ENCODE measurements at regions not wholly inside any gene's neighbourhood (a gene's known extent, or its start where the extent isn't known, plus 50 kb on each side); places are given as distances from the start of the nearest gene placed in this dataset.

DNA sequence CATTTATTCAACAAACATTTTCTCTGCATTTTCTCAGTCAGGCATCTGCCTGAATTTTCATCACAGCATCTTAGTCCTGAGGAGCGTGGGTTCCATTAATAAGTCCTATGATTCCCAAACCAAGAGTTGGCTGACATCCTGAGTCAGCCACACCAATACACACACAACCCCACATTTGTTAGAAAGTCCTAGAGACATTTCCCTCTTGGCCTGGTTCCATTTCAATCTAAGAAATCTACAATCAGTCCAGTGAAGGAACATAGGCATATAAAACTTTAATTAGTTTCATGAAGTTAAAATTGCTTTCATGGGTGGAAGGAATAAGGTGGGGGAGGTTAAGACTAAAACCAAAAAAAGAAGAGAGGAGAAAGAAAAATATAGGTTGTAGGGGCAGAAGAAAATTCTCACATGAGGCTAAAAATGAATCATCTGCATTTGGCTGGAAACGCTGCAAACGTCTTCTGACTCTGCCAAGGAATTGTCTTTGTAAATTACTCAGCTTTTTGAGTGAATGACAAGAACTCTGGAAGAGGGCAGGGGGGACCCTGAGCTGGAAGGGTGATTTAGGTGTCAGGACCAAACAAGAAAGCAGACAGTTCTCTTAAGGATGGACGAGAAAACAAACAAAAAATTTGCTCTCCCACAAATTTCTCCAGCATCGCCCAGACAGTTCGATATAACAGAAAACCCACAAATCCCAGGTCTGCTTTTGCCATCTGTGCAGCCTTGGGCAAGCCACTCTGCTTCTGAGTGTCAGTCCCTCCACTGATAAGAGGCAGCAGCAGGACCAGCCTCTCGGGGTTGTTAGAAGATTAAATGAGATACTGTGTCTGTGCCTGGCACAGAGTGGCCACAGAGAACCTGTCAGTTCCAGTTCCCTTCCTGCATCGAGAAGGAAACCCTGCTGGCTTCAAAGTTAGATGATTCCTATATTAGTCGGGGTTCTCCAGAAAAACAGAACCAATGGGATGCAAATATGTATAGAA, 289.7 kb downstream of the CDK5RAP2 start:
- no peak for DNase-seq
- TF ChIP-seq POLR2A (IDR thresholded peaks at IDR 0.05) (no peak), POLR2AphosphoS5 (IDR thresholded peaks at IDR 0.05) (no peak)
- TF ChIP-seq, protein P1, sequence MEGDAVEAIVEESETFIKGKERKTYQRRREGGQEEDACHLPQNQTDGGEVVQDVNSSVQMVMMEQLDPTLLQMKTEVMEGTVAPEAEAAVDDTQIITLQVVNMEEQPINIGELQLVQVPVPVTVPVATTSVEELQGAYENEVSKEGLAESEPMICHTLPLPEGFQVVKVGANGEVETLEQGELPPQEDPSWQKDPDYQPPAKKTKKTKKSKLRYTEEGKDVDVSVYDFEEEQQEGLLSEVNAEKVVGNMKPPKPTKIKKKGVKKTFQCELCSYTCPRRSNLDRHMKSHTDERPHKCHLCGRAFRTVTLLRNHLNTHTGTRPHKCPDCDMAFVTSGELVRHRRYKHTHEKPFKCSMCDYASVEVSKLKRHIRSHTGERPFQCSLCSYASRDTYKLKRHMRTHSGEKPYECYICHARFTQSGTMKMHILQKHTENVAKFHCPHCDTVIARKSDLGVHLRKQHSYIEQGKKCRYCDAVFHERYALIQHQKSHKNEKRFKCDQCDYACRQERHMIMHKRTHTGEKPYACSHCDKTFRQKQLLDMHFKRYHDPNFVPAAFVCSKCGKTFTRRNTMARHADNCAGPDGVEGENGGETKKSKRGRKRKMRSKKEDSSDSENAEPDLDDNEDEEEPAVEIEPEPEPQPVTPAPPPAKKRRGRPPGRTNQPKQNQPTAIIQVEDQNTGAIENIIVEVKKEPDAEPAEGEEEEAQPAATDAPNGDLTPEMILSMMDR (IDR thresholded peaks at IDR 0.05 in 8 of 11, conservative IDR thresholded peaks at IDR 0.05 in 3 of 11) = no peak
- H3K27me3 ChIP-seq (replicated peaks in 1 of 7) = peaks cover 0 to 4% (median 0%) of the 10 kb centered on the region in 7 donors
- no peaks in the 10 kb centered on the region for H3K9me3 ChIP-seq
- intact Hi-C loops (cut with DNase I; ENCODE audit: low total_unique reads) = no loop called here
- no peaks in the 10 kb centered on the region for H3K36me3 ChIP-seq
- no peak overlapping the region for H3K27ac ChIP-seq
- no peaks in the 10 kb centered on the region for H3K4me1 ChIP-seq
- H3K4me3 ChIP-seq = no peak overlapping the region
- 73 to 84% (median 79%) methylated on average over 9 of the region's 9 CpGs for WGBS, 5 donors

DNA sequence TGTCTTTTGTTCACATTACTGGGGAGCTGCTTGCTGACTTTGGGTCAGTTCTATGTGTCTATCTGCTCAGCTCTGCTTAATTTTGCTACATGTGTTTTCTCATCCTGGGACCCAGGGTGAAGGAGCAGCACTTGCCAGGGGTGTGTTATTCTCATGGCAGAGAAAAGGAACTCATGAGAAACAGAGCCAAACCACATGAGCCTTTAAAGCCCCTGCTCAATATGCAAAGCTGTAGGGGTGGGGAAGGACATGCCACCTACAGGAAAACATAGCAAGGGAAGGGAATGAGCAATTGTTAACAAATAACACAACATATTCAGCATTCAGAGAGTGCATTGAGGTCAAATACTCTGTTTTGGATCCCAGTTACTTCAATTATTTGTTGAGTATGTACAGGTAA, 290.9 kb downstream of the CDK5RAP2 start:
- DNase-seq = no peak
- Histone ChIP-seq H3K27ac (no peak overlapping the region), H3K4me1 (no peaks in the 10 kb centered on the region), H3K9me3 (no peaks in the 10 kb centered on the region), H3K36me3 (no peaks in the 10 kb centered on the region), H3K27me3 (replicated peaks in 1 of 7) (peaks cover 0 to 3% (median 0%) of the 10 kb centered on the region in 7 donors), H3K4me3 (no peak overlapping the region)
- intact Hi-C loops (cut with DNase I; ENCODE audit: low total_unique reads) = no loop called here
- TF ChIP-seq POLR2A (IDR thresholded peaks at IDR 0.05) (no peak), POLR2AphosphoS5 (IDR thresholded peaks at IDR 0.05) (no peak)
- TF ChIP-seq, protein P1 (IDR thresholded peaks at IDR 0.05 in 8 of 11, conservative IDR thresholded peaks at IDR 0.05 in 3 of 11) = no peak

DNA sequence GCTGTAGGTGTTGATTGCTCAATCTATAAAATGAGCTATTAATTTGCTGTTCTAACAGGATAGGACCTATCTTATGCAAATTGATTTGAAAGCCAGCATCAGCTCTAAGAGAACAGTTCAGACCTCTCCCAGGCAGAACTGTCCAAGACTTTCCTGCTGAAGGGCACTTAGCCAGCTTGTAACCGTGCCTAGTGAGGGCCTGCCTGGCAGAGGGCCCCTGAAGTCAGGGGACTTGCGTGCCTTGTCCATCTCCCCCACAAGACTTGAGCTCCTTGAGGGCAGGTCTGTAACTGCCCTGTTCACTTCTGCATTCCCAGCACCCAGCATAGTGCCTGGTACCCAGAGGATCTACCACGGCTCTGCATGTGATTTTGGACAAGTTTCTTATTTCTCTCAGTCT, 293.4 kb downstream of the CDK5RAP2 start:
- H3K9me3 ChIP-seq = no peaks in the 10 kb centered on the region
- H3K36me3 ChIP-seq = no peaks in the 10 kb centered on the region
- DNase-seq = no peak
- no peak overlapping the region for H3K4me3 ChIP-seq
- H3K27ac ChIP-seq = no peak overlapping the region
- TF ChIP-seq, protein P1 (IDR thresholded peaks at IDR 0.05 in 8 of 11, conservative IDR thresholded peaks at IDR 0.05 in 3 of 11) = no peak
- no peak for TF ChIP-seq POLR2A (IDR thresholded peaks at IDR 0.05)
- no peak for TF ChIP-seq POLR2AphosphoS5 (IDR thresholded peaks at IDR 0.05)
- H3K27me3 ChIP-seq (replicated peaks in 1 of 7) = no peaks in the 10 kb centered on the region
- 73 to 87% (median 76%) methylated on average over 3 of the region's 3 CpGs for WGBS, 5 donors
- no peaks in the 10 kb centered on the region for H3K4me1 ChIP-seq
- intact Hi-C loops (cut with DNase I; ENCODE audit: low total_unique reads) = no loop called here

DNA sequence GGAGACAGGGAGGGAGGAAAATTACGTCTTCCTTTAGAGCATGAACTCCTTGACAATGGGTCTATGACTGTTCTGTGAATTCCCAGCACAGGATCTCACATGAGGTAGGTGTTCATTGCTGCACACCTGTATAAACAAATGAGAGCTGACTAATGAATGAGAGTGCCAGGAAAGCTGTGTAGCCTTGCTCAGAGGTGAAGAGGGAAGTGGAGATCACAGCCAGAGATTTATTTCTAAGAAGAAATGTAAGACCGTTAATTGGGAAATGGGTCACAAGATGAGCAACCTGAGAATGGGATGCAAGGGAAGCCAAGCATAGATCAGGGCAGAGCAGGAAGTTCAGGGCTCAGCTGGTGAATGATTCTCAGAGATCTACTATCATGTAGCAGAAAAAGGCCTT, 295.1 kb downstream of the CDK5RAP2 start:
- H3K27ac ChIP-seq = no peak overlapping the region
- no peaks in the 10 kb centered on the region for H3K27me3 ChIP-seq (replicated peaks in 1 of 7)
- no peak overlapping the region for H3K4me3 ChIP-seq
- TF ChIP-seq POLR2AphosphoS5 (IDR thresholded peaks at IDR 0.05) (no peak), POLR2A (IDR thresholded peaks at IDR 0.05) (no peak)
- TF ChIP-seq, protein P1 (IDR thresholded peaks at IDR 0.05 in 8 of 11, conservative IDR thresholded peaks at IDR 0.05 in 3 of 11) = no peak
- H3K9me3 ChIP-seq = no peaks in the 10 kb centered on the region
- DNase-seq = no peak
- no peaks in the 10 kb centered on the region for H3K4me1 ChIP-seq
- intact Hi-C loops (cut with DNase I; ENCODE audit: low total_unique reads) = no loop called here
- WGBS, 5 donors = 65 to 80% (median 78%) methylated on average over 2 of the region's 2 CpGs
- H3K36me3 ChIP-seq = no peaks in the 10 kb centered on the region

All from spleen (tissue), 11 donors.